HG02642 (cell line): ENCODE measurements at regions not wholly inside any gene's neighbourhood (a gene's known extent, or its start where the extent isn't known, plus 50 kb on each side); places are given as distances from the start of the nearest gene placed in this dataset.
A peak's percentile ranks its signal among the peaks of the same experiment; 100 is the strongest.

ENCODE experiments used
- ATAC-seq: cut with Tn5 transposase; IDR thresholded peaks from one replicate; pipeline ENCODE4 v1.9.1; 2021; ENCODE audit warnings: mild to moderate bottlenecking; ENCODE audit not compliant: unreplicated experiment, poor library complexity

DNA sequence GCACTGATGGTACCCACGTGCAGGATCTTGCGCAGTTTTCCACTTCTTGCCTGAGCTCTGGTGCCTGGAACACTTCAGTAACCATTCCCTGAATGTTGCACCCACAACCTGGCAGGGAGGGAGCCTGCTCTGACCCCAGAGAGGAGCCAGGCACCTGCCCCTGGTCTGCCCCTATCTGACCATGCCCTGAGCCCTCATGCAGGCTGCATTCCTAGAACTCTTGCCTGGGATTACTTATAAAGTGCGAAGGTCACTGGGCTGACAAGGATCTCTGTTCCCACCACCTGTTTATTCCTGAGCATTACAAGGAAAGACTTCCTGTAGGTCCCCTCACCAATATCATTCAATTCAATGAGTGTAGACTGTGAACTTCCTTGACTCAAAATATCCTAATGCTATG lies 191.9 kb upstream of the FMN2 start:
- ATAC-seq: no peak

DNA sequence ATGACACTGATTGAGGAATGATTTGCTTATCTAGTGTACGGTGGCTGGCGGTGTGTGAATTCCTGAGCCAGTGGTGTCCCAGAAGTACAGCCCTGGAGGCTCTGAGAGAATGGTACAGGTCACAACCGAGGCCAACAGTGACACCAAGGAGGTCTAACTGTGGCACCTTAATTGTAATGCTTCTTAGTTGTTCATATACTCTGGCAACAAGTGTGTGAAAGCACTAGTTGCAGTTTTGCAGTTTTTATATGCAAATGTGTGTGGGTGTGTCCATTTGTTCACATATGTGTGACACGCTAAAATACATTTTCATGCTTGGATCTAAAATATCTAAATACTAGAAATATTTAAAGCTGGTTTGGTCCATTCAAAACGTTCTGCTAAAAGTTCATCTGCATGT lies 185.3 kb upstream of the FMN2 start:
- no peak for ATAC-seq

DNA sequence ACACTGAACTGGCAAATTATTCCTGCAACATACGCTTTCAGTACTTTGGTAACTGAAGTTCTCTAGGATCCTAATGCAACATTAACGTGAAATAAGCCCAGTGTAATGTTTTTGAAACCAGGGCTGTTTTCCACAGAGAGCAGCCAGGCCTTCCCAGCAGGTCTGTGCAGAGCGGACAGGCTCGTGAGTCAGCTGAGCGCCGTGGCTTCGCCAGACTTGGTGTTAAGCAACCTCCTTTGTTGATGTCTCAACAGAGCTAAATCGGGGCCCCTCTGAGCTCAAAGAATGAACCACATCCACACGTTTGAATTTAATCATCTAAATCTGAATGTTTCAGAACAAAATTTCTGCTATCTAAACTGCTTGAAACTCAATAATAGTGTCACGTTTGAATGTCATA lies 181.8 kb upstream of the FMN2 start:
- no peak for ATAC-seq

DNA sequence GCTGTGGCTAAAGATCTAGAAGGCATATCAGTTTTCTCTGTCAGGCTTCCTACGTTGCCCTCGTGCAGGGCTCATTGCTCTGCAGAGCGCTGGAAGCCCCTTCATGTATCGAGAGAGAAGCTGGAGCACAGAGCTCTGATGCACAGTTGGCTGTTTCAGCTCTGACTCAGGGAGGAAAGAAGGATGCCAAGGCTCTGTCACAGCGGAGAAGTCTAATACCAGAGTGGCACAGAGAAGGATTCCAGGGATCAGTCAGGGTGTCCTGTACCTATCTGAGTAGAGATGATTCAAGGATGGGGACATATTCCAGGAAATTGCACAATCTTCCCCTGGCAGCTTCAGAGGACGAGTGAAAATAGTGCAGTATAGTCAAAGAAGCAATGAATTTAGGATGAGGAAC lies 179.2 kb upstream of the FMN2 start:
- no peak for ATAC-seq

DNA sequence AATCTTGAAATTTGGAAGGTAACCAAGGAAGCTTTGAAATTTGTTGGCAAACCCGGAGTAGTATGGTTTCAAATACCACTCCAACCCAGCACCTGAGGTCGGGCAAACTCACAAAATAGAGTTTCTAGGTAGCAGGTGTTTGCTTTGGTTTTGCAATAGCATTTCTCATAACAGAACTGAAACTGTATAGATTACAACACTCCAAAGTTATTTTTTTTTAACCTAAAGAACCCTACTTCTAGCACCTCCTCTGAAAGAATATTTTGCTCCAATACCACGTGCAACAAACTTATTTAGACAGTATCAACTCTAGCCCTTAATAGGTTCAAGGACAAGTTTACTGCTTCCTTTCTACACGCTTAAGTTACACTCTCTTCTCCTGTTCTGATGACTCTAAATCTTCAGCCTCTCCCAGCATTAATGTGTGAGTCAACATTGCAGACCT lies 178.5 kb upstream of the FMN2 start:
- no peak for ATAC-seq

DNA sequence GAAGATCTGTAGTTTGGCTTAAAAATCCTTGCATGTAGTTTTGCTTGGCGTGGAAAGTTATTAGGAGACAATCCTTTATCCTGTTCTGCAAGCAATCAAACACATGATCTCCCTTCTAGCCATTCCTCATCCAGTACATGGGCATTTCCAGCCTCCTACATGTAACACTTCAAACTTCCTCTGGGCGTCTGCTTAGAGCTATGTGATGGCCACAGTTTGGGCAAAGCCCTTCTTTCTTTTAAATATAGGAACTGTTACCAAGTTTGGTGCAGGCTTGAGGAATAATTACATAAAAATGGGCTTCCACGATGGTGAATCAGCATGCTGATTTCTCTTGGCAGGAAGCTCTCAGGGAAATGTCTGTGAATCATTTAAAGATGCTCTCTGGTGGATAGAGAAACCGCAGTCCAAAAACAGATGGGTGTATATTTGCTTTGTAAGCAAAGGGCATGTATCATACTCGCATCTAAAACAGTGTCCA lies 176.9 kb upstream of the FMN2 start:
- no peak for ATAC-seq

DNA sequence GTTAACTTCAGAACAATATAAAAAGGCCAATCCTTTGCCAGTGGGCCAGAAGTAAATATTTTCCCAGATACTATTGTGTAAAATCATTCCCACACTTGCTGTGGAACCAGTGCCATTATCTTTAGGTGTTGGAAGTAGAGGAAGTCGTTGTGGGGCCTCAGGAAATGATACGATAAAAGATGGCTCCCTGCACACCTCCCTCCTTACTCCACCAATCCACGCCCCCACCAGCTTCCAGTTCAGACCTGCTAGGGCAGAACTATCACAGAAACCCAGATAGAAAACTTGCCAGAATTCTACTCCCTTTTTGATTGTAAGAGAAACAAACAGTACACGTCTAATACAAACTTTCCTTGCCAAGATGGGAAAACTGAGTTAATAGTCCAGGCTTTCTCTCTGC lies 173.0 kb upstream of the FMN2 start:
- ATAC-seq: no peak

DNA sequence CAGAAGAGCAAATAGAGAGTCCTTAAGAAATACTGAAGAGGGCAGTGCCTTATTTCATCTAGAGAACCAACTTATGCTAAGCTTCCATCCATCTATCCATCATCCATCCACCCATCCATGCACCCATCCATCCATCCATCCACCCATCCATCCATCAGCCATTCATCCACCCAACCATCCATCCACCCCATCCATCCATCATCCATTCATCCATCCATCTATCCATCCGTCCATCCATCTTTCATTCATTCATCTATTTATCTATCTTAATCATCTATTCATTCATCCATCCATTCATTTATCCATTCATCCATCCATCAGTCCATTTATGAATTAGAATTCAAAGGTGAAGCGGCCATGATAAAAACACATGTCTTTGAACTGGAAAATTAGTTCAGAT lies 171.5 kb upstream of the FMN2 start:
- ATAC-seq: no peak

DNA sequence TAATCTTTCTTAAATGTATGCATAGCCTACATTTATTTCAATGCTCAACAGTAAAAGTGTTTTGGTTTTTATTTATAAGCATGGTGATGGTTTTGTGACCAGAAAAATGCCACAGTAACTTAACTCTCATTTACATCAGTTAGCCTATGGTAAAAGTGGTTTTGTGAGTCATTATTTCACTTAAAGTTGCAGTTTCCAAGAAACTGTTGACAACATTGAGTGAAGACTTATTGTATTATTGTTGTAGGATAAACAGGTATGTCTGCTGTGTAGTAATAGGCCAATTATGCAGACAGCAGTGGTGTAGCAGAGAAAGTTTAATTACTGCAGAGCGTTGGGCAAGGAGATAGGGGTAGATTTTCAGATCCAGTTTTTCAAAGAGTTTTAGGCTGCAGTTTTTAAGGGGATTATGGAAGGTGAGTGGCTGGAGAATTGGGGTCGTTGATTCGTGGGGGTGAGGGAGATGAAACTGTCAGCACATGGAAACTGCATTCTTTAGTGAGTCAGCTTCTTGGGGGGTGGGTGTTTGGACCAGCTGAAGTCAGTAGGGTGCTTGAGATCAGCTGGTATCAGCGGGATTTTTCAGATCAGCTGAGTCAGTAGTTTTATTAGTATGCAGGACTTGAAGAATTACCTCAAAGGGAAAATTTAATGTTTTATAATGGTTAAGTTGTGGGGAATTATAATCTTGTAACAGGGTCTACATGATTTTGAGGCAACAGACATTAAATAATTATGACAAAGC lies 168.7 kb upstream of the FMN2 start:
- no peak for ATAC-seq

DNA sequence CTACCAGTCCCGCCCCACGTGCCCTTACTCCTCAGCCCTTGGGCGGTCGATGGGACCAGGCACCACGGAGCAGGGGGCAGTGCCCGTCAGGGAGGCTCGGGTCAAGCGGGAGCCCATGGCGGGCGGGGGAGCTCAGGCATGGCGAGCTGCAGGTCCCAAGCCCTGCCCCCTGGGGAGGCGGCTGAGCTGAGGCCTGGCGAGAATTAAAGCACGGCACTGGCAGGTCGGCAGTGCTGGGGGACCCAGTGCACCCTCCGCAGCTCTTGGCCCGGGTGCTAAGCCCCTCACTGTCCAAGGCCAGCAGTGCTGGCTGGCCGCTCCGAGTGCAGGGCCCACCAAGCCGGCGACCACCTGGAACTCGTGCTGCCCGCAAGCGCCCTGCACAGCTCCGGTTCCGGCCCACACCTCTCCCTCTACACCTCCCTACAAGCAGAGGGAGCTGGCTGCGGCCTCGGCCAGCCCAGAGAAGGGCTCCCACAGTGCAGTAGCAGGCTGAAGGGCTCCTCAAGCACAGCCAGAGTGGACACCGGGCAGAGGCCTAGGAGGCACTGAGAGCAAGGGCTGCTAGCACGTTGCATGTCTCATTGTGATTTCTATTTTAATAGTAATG lies 166.8 kb upstream of the FMN2 start:
- no peak for ATAC-seq

DNA sequence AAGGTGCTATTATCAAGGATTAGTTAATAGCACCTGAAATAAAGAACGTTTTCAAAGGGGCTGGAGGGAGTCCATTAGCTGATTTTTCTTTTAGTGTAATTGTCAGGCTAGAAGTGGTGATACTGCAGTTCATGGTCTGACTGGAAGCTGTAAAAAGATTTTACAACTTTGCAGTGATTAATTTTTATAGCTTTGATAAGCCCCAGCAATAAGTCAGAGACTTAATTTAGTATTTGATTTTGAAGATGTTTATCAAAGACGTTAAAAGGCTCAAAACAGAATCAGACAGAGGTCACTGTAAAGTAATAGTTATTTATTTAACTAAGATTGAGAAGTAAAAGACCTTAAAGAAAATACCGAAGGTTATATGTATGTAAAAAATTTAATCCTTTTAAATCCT lies 165.5 kb upstream of the FMN2 start:
- no peak for ATAC-seq

DNA sequence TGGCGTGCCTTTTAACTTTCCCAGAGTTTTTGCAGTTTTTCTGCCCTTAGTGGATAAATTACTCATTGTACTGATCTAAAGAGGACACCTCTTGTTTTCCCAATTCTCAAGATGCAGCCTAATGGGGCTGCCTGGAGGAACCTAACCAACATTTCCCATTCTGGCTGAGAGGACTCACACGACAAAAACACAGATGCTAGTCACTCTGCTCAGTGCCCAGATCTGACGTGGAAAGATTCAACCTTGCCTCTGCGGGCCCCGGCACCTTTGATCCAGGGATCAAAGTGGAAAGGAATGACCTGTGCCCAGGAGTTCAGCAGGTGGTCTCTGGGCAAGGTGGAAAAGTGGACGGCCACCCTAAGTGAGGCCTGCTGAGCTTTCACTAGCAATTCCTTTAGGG lies 162.4 kb upstream of the FMN2 start:
- ATAC-seq: no peak

DNA sequence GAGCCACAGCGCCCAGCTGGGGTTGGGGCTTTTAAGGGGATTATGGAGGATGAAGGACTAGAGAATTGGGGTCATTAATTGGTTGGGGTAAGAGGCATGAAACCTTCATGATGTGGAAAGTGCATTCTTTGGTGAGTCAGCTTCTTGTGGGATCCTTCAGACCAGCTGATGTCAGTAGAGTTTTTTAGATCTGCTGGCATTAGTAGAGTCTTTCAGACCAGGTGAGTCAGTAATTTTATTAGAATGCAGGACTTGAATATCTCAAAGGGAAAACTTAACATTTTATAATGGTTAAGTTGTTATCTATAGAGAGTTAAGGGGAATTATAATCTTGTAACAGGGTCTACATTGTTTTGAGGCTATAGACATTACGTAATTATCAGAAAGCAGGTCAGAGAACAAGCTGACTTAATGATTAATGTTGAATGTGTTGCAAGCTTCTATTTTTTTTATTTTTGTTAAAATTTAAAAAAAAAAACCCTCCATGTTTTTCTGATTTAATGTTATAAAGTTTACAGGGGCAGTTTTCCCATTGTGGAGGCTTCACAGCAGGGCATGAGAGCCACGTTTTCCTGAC lies 160.9 kb upstream of the FMN2 start:
- no peak for ATAC-seq

DNA sequence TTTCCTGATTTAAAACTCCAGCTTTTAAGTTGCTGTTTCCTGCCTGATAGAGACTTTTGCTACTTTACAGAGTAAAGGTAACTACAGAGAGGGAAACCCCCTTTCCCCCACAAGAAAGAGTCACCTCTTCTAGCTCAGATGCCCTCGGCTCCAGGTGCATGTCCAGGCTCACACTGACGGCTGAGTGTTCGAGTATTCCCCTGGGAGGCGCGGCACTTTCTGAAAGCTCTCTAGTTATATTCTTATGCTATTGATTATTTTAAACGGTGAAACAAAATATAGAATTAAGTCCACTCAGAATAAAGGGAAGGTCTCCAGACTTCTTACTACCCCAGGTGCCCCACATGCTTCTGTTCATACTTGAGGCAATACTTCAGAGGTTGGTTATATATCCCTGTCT lies 160.3 kb upstream of the FMN2 start:
- ATAC-seq: no peak

DNA sequence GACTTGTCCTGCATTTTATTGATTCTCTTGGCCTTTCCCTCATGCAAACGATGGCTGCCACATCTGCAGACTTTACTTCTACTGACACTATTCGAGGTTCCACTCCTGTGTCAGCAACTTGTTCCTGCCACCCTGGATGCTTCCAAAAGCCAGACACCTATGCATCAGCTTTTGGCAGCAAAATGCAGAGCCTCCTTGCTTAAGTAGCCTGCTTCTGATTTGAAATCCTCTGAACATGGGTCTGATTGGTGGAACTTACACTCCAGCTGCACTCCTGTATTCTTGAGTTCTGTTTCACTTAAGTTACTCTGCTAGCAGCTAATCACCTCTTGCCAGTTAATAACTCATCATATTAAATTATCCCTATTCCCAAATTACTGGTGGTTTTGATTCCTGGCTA lies 152.1 kb upstream of the FMN2 start:
- ATAC-seq: no peak

DNA sequence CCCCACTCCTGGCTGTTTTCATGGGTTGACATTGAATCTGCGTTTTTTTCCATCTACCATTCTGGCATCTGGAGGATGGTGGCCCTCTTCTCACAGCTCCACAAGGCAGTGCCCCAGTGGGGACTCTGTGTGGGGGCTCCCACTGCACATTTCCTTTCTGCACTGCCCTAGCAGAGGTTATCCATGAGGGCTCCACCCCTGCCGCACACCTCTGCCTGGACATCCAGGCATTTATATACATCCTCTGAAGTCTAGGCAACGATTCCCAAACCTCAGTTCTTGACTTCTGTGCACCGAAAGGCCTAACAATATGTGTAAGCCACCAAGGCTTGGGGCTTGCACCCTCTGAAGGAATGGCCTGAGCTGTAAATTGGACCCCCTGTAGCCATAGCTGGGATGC lies 147.9 kb upstream of the FMN2 start:
- no peak for ATAC-seq

DNA sequence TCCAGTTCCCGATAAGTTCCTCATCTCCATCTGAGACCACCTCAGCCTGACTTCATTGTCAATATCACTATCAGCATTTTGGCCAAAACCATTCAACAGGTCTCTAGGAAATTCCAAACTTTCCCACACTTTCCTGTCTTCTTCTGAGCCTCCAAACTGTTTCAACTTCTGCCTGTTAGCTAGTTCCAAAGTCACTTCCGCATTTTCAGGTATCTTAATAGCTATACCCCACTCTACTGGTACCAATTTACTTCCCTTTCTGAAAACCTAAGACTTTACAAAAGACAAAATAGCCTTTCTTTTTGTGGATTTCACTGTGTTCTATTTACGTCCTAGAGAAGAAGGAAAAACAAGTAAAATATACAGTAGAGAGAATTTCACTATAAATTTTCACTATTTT lies 147.0 kb upstream of the FMN2 start:
- no peak for ATAC-seq

DNA sequence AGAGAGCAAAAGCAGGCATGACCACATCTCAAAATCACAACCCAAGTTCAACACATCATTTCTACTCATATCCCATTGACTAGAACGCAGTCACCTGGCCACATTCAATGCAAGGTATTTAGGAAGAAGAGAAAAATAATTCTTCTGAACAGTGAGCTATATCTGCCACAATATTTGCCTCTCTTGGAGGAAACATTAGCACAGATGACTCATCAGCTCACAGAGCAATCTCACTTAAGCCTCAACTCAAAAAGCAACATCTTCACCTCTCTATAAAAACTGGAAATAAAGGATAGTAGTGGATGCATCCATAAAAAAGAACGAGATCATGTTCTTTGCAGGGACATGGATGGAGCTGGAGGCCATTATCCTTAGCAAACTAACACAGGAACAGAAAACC lies 143.9 kb upstream of the FMN2 start:
- no peak for ATAC-seq

DNA sequence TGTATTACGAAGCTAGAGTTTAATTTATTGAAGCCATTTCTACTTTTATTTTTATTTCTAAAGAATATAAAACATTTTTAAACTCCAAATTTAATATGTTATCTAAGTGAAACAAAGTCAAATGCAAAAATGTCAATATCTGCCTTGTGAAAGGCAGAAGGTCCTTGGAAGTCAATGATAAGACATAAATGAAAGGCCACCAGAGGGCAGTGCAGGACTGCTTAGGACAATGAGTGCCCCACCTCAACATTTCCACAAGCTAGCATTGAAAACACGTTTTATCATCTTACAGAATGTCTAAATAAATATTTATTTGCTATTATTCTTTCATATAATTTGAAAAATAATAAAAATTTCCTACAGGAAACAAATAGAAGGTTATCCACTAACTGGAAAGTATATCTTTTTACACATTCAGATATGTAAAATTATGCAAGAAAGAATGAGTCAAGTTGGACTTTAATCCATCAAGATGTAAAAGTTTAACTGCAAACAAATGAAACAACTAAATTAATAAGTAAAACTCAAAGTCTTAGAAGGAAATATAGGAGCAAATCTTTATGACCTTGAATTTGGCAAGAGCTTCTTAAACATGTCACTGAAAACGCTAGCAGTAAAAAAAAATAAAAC lies 140.1 kb upstream of the FMN2 start:
- ATAC-seq: peak; percentile 59

DNA sequence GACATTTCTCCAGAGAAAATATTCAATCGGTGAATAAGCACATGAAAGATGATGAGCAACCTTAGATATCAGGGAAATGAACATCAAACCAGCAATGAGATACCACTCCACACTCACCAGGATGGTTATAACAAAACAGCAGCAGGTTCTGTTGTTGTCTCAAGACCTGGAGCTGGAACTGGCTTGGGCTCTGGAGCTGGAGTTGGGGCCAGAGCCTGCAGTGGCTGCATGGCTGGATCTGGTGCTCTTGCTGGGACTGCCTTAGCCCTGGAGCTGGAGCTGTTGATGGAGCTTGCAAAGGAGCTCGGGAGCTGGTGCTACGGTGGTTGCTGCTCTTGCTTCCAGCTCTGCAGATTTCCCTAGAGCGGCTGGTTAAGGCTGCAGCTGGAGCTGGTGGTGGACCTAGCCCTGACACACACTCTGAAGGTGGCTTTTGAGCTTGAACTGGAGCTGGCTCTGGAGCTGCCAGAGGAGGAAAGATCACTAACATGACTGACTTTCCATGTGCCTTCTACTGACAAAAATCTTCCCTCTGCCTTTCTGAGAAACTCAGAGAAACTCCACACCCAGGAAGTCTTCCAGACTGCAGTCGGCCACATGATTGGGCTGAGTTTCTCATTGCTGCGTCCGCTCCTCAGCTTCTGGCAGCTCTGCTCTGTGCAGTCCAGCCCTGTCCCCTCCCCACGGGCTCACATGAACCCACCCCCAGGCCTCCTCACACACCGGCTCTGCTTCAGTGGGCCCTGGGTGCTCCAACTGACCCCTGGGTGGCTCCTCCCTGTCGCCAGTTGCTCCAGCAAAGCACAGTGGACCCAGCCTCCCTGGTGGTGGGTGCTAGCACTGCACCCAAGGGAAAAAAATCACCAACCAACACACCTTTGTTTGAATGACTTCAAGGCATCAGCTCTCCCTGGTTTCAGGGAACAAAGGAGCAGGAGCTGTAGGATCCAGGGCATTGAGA lies 139.1 kb upstream of the FMN2 start:
- ATAC-seq: no peak
